ENCODE measurements at regions not wholly inside any gene's neighbourhood (a gene's known extent, or its start where the extent isn't known, plus 50 kb on each side); places are given as distances from the start of the nearest gene placed in this dataset.
A peak's percentile ranks its signal among the peaks of the same experiment; 100 is the strongest.

GRCh38 chr2:122867941-122868340 is 1112.5 kb downstream of the TSN start:
- CTCF ChIA-PET (ENCODE audit: partially characterized antibody) = interaction anchor here (0.6 to 1.5 kb wide), 3 partner anchors 17 to 141 kb away, joined by 3 read pairs; no protein-coding TSS in a partner anchor
- no peaks in the 10 kb centered on the region for H3K4me1 ChIP-seq (replicated peaks in 1 of 4; ENCODE audit: control insufficient read depth in 3 of 4, insufficient read depth in 4 of 4, low read length in 3 of 4)
- DNase-seq (ENCODE audit: low read depth in 1 of 2, low spot score in 2 of 2) = no peak

More at GRCh38 chr2:122867941-122868340, 1112.5 kb downstream of the TSN start:
- H3K23ac ChIP-seq (ENCODE audit: insufficient read length) = no peak overlapping the region
- no peak overlapping the region for H3K4ac ChIP-seq (replicated peaks; ENCODE audit: insufficient read length, low read depth, low read length)
- no peaks in the 10 kb centered on the region for H3K79me1 ChIP-seq (ENCODE audit: low read depth, low read length)
- no peak overlapping the region for H2AK5ac ChIP-seq (ENCODE audit: low read depth, low read length)
- no peak overlapping the region for H3K27ac ChIP-seq (ENCODE audit: low read depth, low read length)
- H3K23me2 ChIP-seq (ENCODE audit: low read depth, low read length) = no peaks in the 10 kb centered on the region
- no peak overlapping the region for H3K4me2 ChIP-seq (ENCODE audit: insufficient read depth in 1 of 2, low read depth in 2 of 2, low read length in 2 of 2)
- H2BK120ac ChIP-seq (replicated peaks; ENCODE audit: low read depth, low read length) = no peak overlapping the region
- no peak overlapping the region for H2BK12ac ChIP-seq (ENCODE audit: low read depth, low read length)
- H3K9ac ChIP-seq (replicated peaks in 1 of 4; ENCODE audit: extremely low read depth in 1 of 4, low read depth in 3 of 4, low read length in 3 of 4) = no peak overlapping the region
- no peak for TF ChIP-seq TAF7 (optimal IDR thresholded peaks at IDR 0.05; ENCODE audit: borderline replicate concordance, low read depth, low read length)
- TF ChIP-seq ASH2L (IDR thresholded peaks at IDR 0.05; ENCODE audit: low read length) = no peak
- H4K8ac ChIP-seq (ENCODE audit: extremely low read depth, insufficient read depth, low read length) = no peak overlapping the region
- no peak overlapping the region for H3K14ac ChIP-seq (ENCODE audit: insufficient read length)
- H3K18ac ChIP-seq (ENCODE audit: extremely low read depth, low read length) = no peak overlapping the region
- no peaks in the 10 kb centered on the region for H3K9me3 ChIP-seq (ENCODE audit: insufficient read depth in 2 of 2, low read depth in 1 of 2, low read length in 1 of 2)
- no peak overlapping the region for H2BK15ac ChIP-seq (ENCODE audit: low read length)
- H3K36me3 ChIP-seq (ENCODE audit: control insufficient read depth in 2 of 4, insufficient read depth in 4 of 4, low read length in 3 of 4) = no peaks in the 10 kb centered on the region
- POLR2A ChIA-PET (ENCODE audit: partially characterized antibody) = no interaction called here
- no peak overlapping the region for H2BK5ac ChIP-seq (ENCODE audit: low read depth, low read length)
- H3K27me3 ChIP-seq (replicated peaks in 1 of 4; ENCODE audit: control insufficient read depth in 3 of 4, extremely low read depth in 1 of 4, insufficient read depth in 3 of 4, low read length in 3 of 4) = no peaks in the 10 kb centered on the region
- H4K20me1 ChIP-seq (replicated peaks in 1 of 2; ENCODE audit: control insufficient read depth in 1 of 2, insufficient read depth in 2 of 2, low read length in 2 of 2) = no peaks in the 10 kb centered on the region
- H4K91ac ChIP-seq (replicated peaks; ENCODE audit: insufficient read length, low read length) = no peak overlapping the region
- H2BK20ac ChIP-seq (ENCODE audit: low read length) = no peak overlapping the region
- no peaks in the 10 kb centered on the region for H3K79me2 ChIP-seq (ENCODE audit: control insufficient read depth in 1 of 2, insufficient read depth in 2 of 2, low read length in 2 of 2)
- 95% methylated on average over 3 of the region's 3 CpGs; no CpG with 5 or more reads in 1 of the 2 experiments for WGBS, 2 experiments (ENCODE audit: extremely low coverage in 1 of 2, insufficient coverage in 1 of 2, insufficient read length in 1 of 2, insufficient replicate concordance in 2 of 2, low coverage in 1 of 2, low lambda C conversion rate in 2 of 2, missing lambda C conversion rate in 1 of 2)
- peak overlapping the region; percentile 65; the same call in 1 of the 2 replicates for H2AFZ ChIP-seq (ENCODE audit: low read length)
- no peak for FAIRE-seq
- no peak overlapping the region for H4K5ac ChIP-seq (ENCODE audit: insufficient read length, low read depth, low read length)
- no peak overlapping the region for H3K4me3 ChIP-seq (ENCODE audit: extremely low read depth in 1 of 4, insufficient read depth in 2 of 4, low read depth in 3 of 4, low read length in 4 of 4)
- no peak overlapping the region for H3K56ac ChIP-seq (replicated peaks; ENCODE audit: insufficient read length, low read depth, low read length)
